ENCODE measurements at regions not wholly inside any gene's neighbourhood (a gene's known extent, or its start where the extent isn't known, plus 50 kb on each side); places are given as distances from the start of the nearest gene placed in this dataset.

DNA sequence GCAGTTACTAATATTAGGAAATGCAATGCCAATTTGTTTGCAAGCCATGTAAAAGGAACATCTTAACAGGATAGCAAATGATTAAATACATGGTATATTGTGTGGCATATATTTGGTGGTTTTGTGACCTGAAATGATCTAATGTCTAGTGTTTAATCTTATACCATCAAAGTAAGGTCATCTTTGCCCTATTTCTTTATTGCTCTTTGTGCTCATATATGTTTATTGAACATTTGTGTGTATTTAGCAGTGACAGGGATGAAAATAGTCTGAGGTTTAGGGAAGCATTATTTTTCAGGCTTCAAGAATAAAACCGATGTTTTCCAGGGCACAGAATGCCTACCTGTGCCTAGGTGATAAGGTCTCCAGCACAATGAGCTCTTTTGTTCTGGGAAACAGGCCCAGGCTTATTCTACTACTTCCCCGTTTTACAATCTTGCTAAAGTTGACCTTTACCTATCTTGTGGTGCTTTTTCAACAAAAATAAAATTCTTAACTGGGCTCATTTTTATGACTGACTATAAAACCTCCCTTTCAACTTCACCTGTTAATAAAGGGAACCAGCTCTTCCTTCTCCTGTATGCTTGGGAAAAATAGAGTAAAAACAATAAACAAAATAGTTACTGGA is 105.6 kb upstream of the ANKH start:
- no peaks in the 10 kb centered on the region for H3K27me3 Mint-ChIP-seq (ENCODE audit: low read depth)
- peaks cover 2 to 6% of the 10 kb centered on the region in 2 donors for H3K9me3 Mint-ChIP-seq
- no peak overlapping the region for H3K27ac Mint-ChIP-seq
- ATAC-seq (replicated peaks in 1 of 2): no peak
- no peaks in the 10 kb centered on the region for H3K4me1 Mint-ChIP-seq (ENCODE audit: low read depth)
- no peak overlapping the region for H3K4me3 Mint-ChIP-seq
- H3K36me3 Mint-ChIP-seq (ENCODE audit: insufficient read depth in 2 of 2): peaks cover 1 to 4% of the 10 kb centered on the region in 2 donors
- DNase-seq: no peak

DNA sequence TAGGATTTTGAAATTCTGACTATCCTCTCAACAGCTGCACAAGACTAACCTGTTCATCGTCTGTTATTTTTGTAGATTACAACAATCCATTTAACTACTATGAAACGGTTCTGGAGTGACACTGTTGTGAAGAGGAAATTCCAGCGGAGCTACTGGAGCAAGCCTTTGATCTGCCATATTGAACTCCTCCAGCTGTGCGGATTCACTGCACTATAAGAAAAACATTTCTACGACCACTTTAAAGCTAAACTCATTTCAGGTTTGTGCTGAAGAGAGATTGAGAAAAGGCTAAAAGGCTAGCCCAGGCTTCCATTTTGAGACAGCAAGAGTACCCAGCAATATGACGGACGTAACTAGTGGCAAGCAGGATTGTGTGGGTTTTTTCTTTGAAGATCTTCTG is 104.9 kb upstream of the ANKH start:
- no peak overlapping the region for H3K4me3 Mint-ChIP-seq
- no peak for DNase-seq
- peaks cover 0 to 3% of the 10 kb centered on the region in 2 donors for H3K9me3 Mint-ChIP-seq
- H3K27ac Mint-ChIP-seq: no peak overlapping the region
- no peaks in the 10 kb centered on the region for H3K27me3 Mint-ChIP-seq (ENCODE audit: low read depth)
- no peak for ATAC-seq (replicated peaks in 1 of 2)
- no peaks in the 10 kb centered on the region for H3K4me1 Mint-ChIP-seq (ENCODE audit: low read depth)
- H3K36me3 Mint-ChIP-seq (ENCODE audit: insufficient read depth in 2 of 2): peaks cover 0 to 1% of the 10 kb centered on the region in 2 donors

DNA sequence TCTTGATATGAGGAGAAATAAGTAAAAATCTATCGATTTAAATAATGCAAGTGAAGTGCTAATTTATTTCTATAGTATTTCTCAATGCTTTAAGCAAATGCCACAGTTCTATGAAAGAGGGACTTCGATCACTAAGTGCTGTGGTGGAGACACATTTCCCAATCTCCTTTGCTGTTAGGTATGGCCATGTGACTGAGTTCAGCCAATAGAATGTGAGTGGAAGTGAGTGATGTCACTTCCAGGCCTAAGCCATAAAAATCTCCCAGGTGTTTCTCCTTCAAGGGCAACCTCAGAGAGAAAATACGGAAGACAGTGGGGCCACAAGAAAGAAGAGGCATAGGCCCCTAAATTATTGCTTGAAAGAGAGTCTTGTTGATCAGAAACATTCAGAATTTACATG is 100.3 kb upstream of the ANKH start:
- DNase-seq (no peak), ATAC-seq (replicated peaks in 1 of 2) (no peak)
- Mint-ChIP-seq H3K36me3 (ENCODE audit: insufficient read depth in 2 of 2) (no peaks in the 10 kb centered on the region), H3K27me3 (ENCODE audit: low read depth) (no peaks in the 10 kb centered on the region), H3K27ac (no peak overlapping the region), H3K4me1 (ENCODE audit: low read depth) (no peaks in the 10 kb centered on the region), H3K9me3 (no peaks in the 10 kb centered on the region), H3K4me3 (no peak overlapping the region)

DNA sequence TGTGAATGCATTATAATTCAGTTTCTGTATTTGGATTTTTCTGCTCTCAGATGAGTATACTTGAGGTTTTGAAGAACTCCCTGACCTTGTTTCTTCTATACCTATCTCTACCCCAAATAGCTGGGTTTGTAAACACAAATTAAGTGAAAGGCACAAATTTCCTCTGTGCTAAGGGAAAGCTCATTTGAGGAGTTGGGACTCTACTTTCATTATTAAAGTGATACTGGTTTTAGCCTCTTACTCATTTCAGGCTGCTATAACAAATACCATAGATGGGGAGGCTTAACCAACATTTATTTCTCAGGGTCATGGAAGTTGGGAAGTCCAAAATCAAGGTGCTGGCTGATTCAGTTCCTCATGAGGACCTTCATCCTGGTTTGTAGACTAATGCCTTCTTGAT is 97.2 kb upstream of the ANKH start:
- no peak overlapping the region for H3K4me3 Mint-ChIP-seq
- H3K4me1 Mint-ChIP-seq (ENCODE audit: low read depth): no peaks in the 10 kb centered on the region
- no peak for DNase-seq
- H3K36me3 Mint-ChIP-seq (ENCODE audit: insufficient read depth in 2 of 2): no peaks in the 10 kb centered on the region
- no peaks in the 10 kb centered on the region for H3K9me3 Mint-ChIP-seq
- no peak overlapping the region for H3K27ac Mint-ChIP-seq
- no peaks in the 10 kb centered on the region for H3K27me3 Mint-ChIP-seq (ENCODE audit: low read depth)
- no peak for ATAC-seq (replicated peaks in 1 of 2)

DNA sequence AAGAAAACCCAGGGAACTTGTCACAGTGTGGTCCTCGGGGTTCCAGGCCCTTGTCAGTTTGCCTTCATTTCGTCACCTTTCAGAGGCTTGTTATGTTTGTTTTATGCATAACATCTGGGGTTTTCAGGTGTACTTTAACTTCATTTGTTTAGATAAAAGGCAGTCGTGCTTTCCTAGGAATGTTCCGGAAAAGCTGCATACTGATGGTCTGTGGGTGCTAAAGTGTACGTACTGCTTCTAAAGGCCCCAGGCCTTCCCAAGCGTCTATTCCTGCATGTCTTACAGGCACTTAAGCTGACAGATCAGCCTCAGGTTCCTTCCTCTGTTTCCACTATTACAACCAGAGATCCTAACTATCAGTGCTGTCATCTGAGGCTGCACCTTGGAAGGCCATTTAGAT is 95.6 kb upstream of the ANKH start:
- no peaks in the 10 kb centered on the region for H3K4me1 Mint-ChIP-seq (ENCODE audit: low read depth)
- no peak for DNase-seq
- no peak overlapping the region for H3K27ac Mint-ChIP-seq
- no peak for ATAC-seq (replicated peaks in 1 of 2)
- H3K27me3 Mint-ChIP-seq (ENCODE audit: low read depth): no peaks in the 10 kb centered on the region
- H3K36me3 Mint-ChIP-seq (ENCODE audit: insufficient read depth in 2 of 2): no peaks in the 10 kb centered on the region
- no peak overlapping the region for H3K4me3 Mint-ChIP-seq
- H3K9me3 Mint-ChIP-seq: no peaks in the 10 kb centered on the region

DNA sequence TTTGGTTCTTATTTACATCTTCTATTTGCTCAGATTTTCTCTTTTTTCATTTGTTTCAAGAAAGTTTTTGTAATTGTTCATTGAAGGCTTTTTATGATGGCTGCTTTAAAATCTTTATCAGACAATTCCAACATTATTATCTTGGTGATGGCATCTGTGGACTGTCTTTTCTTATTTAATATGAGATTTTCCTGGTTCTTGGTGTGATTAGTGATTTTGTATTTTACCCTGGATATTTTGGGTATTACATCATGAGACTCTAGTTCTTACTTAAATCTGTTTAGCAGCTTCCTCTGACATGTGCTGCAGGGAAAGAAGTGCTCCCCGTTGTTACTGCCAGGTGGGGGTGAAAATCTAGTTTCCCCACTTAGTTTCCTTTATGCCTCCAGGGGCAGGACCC is 94.2 kb upstream of the ANKH start:
- H3K9me3 Mint-ChIP-seq: no peaks in the 10 kb centered on the region
- H3K27ac Mint-ChIP-seq: no peak overlapping the region
- no peaks in the 10 kb centered on the region for H3K36me3 Mint-ChIP-seq (ENCODE audit: insufficient read depth in 2 of 2)
- no peaks in the 10 kb centered on the region for H3K4me1 Mint-ChIP-seq (ENCODE audit: low read depth)
- ATAC-seq (replicated peaks in 1 of 2) (no peak), DNase-seq (no peak)
- H3K4me3 Mint-ChIP-seq: no peak overlapping the region
- H3K27me3 Mint-ChIP-seq (ENCODE audit: low read depth): no peaks in the 10 kb centered on the region

DNA sequence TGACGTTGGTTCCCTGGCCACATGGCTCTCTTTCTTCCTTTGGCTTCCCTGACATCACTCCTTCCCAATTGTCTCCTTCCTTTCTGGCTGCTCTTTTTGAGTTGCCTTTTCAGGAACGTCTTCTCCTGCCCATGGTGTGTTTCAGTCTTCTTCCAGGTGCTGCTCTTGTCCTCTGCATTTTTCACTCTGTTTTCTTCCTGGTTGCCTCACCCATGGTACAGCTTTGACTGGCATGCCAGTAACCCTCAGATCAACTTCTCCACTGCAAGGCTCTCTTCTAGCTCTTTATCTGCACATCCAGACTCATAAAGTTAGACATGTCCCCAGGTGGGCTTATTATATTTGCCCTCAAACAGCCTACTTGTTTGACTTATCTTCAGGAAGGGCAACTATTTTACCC is 91.0 kb upstream of the ANKH start:
- no peaks in the 10 kb centered on the region for H3K9me3 Mint-ChIP-seq
- no peaks in the 10 kb centered on the region for H3K27me3 Mint-ChIP-seq (ENCODE audit: low read depth)
- peaks cover 7% of the 10 kb centered on the region for H3K4me1 Mint-ChIP-seq (ENCODE audit: low read depth)
- no peaks in the 10 kb centered on the region for H3K36me3 Mint-ChIP-seq (ENCODE audit: insufficient read depth in 2 of 2)
- H3K4me3 Mint-ChIP-seq: no peak overlapping the region
- DNase-seq (no peak), ATAC-seq (replicated peaks in 1 of 2) (no peak)
- no peak overlapping the region for H3K27ac Mint-ChIP-seq

DNA sequence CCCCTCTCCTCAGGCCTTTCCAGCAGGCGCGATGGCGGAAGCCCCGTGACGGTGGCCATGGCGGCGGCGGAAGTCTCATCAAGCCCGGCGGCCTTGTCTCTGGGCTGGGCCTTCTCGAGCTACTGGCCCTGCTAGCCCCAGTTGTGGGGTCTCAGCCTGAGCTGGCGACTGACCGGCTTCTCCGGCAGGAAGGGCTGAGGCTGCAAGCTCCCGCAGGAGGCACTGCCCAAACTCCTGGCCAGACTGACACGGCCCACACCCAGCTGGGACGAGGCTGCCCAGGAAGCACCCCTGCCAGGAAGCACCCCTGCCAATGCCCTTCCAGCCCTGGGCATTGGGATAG is 88.5 kb upstream of the ANKH start:
- DNase-seq (no peak), ATAC-seq (replicated peaks in 1 of 2) (no peak)
- Mint-ChIP-seq H3K9me3 (no peaks in the 10 kb centered on the region), H3K4me1 (ENCODE audit: low read depth) (peaks cover 7% of the 10 kb centered on the region), H3K4me3 (no peak overlapping the region), H3K36me3 (ENCODE audit: insufficient read depth in 2 of 2) (no peaks in the 10 kb centered on the region), H3K27ac (no peak overlapping the region), H3K27me3 (ENCODE audit: low read depth) (no peaks in the 10 kb centered on the region)

DNA sequence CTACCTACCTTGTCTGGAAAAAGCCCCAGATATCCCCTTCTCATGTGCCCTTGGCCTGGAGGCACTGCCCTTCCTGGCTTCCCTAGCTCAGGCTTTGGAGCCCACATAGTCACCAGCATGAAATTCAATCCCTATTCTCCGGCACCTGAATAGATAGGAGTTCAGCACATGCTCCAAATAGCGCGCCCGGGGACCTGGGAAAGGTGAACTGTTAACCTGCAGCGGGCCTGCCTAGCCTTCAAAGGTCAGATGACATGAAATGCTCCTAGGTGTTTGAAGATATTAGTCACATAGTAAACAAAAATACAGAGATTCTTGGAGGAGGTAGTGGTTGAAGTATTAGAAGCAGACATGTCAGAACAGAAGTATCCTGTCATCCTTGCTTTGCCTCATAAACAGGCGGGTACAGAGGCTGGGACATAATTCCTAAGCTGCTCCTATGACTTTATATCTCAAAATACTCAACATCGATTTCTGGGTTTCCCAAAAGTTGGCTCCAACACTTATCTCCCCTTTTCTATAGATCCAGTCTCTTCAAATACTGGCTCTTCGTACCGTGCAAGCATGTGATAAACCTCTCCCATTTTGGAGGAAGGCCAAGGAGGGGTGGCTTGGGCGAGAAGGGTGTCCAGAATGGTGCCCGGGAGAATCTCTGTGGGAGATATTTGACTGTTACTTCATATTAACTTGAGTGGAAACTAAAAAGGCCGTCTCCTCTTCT is 88.0 kb upstream of the ANKH start:
- no peak overlapping the region for H3K4me3 Mint-ChIP-seq
- H3K36me3 Mint-ChIP-seq (ENCODE audit: insufficient read depth in 2 of 2): no peaks in the 10 kb centered on the region
- peaks cover 7% of the 10 kb centered on the region for H3K4me1 Mint-ChIP-seq (ENCODE audit: low read depth)
- H3K9me3 Mint-ChIP-seq: no peaks in the 10 kb centered on the region
- ATAC-seq (replicated peaks in 1 of 2) (no peak), DNase-seq (no peak)
- H3K27ac Mint-ChIP-seq: no peak overlapping the region
- no peaks in the 10 kb centered on the region for H3K27me3 Mint-ChIP-seq (ENCODE audit: low read depth)

DNA sequence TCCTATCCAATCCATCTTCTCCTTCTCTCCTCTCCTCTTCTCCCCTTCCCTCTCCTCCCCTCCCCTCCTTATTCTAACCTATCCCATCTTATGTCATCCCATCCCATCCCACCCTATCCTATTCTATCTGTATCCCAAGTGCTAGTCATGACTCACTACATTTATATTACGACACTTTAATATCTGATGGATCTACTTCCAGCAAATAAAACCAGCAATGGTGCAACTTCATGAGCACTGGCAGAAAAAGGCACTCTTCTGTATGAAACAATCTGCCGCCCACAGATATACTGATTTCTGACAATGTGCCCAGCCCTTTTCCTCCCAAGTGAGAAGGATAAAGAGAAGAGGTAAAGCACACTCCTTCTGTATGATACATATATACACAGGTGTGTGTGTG is 86.6 kb upstream of the ANKH start:
- H3K4me1 Mint-ChIP-seq (ENCODE audit: low read depth): peaks cover 7% of the 10 kb centered on the region
- DNase-seq (no peak), ATAC-seq (replicated peaks in 1 of 2) (no peak)
- no peaks in the 10 kb centered on the region for H3K36me3 Mint-ChIP-seq (ENCODE audit: insufficient read depth in 2 of 2)
- peaks cover 8% of the 10 kb centered on the region for H3K27me3 Mint-ChIP-seq (ENCODE audit: low read depth)
- H3K27ac Mint-ChIP-seq: no peak overlapping the region
- H3K4me3 Mint-ChIP-seq: no peak overlapping the region
- no peaks in the 10 kb centered on the region for H3K9me3 Mint-ChIP-seq

DNA sequence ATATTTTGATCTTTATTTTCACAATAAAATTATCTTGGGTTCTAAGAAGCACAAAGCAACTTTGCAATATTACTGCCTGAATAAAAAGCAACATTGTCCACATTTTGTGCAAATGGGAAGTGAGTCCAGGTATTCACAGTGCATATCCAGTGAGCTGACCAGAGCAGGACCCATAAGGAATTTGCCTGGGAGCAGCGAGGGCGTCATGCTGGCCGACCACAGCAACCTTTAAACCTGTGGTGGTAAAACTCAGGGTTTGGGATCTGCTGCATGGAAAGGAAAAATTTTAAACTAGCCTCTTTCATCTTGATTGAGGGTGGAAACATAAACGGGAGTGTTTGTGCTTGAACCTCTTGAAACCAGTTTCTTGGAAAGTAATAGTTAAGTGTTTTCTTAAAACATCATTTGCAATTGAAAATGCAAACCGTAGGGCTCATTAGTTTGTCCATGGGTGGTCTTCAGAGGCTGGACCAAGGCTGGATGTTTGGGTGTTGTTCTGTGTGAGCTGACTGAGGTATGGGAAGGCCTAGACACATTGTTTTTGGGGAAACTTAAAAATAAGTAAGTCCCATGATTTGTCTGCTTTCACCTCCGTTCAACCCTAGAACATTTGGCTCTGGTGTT is 85.0 kb upstream of the ANKH start:
- H3K4me1 Mint-ChIP-seq (ENCODE audit: low read depth): peaks cover 7% of the 10 kb centered on the region

DNA sequence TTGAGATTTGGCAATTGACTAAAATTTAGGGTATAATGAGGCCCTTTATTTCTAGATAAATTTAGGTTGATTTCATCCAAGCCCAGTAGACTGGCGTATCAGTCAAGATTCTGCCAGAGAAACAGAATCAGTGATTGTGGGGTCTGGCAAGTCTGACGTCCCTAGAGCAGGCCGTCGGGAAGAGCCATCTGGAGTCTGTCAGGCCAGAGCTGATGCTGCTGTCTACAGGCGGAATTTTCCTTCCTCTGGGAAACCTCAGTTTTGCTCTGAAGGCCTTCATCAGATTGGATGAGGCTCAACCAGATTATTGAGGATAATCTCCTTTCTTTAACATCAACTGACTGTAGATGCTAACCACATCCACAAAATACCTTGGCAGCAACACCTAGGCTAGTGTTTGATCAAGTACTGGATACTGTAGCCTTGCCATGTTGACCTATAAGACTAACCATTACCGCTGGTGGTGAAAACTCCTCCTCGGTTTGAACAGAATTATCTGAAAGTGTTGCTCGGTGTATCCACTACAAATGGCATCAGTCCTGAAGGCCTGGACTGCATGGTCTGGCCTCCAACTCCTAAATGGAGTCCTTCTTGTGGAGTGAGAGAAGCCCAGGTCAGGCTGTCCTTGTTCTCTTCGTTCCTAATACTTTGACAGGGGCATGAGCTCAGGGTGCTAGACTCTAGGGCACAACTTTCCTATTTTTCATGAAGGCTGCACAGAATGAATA is 83.2 kb upstream of the ANKH start:
- no peak for DNase-seq
- H3K9me3 Mint-ChIP-seq: no peaks in the 10 kb centered on the region
- peaks cover 7% of the 10 kb centered on the region for H3K4me1 Mint-ChIP-seq (ENCODE audit: low read depth)
- no peaks in the 10 kb centered on the region for H3K36me3 Mint-ChIP-seq (ENCODE audit: insufficient read depth in 2 of 2)
- ATAC-seq (replicated peaks in 1 of 2): no peak
- no peak overlapping the region for H3K27ac Mint-ChIP-seq
- H3K27me3 Mint-ChIP-seq (ENCODE audit: low read depth): peaks cover 8% of the 10 kb centered on the region
- no peak overlapping the region for H3K4me3 Mint-ChIP-seq

More for the DNA sequence above, 85.0 kb upstream of the ANKH start:
- ATAC-seq (replicated peaks in 1 of 2) (no peak), DNase-seq (no peak)
- Mint-ChIP-seq H3K9me3 (no peaks in the 10 kb centered on the region), H3K4me3 (no peak overlapping the region), H3K27me3 (ENCODE audit: low read depth) (peaks cover 8% of the 10 kb centered on the region), H3K27ac (no peak overlapping the region), H3K36me3 (ENCODE audit: insufficient read depth in 2 of 2) (no peaks in the 10 kb centered on the region)

DNA sequence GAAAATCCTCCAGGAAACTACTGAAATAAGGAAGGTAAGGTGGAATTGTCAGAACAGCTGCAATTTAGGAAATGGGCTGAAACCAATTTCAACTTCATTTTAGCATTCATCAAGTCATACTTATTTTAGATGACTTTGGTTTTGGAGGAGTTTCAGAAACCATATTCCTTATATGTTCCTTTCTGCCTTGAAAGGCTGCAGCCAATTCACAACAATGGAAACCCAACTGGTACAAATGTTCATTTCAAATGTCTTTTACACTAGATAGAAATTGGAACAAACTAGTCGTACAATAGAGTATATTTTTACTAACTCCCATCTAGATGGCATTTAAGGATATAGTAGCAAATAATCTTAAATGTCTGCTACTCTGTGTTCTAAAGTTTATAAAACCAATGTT is 82.6 kb upstream of the ANKH start:
- no peak for ATAC-seq (replicated peaks in 1 of 2)
- H3K36me3 Mint-ChIP-seq (ENCODE audit: insufficient read depth in 2 of 2): no peaks in the 10 kb centered on the region
- DNase-seq: no peak
- no peaks in the 10 kb centered on the region for H3K9me3 Mint-ChIP-seq
- no peak overlapping the region for H3K27ac Mint-ChIP-seq
- peaks cover 12% of the 10 kb centered on the region for H3K27me3 Mint-ChIP-seq (ENCODE audit: low read depth)
- H3K4me3 Mint-ChIP-seq: no peak overlapping the region
- H3K4me1 Mint-ChIP-seq (ENCODE audit: low read depth): peaks cover 7% of the 10 kb centered on the region

Data from activated T-cell treated with anti-CD3 and anti-CD28 coated beads, Interleukin-2, amount 50 U/mL, for 72 hours (primary cell).